Transverse colon (tissue), 4 donors: ENCODE measurements at regions not wholly inside any gene's neighbourhood (a gene's known extent, or its start where the extent isn't known, plus 50 kb on each side); places are given as distances from the start of the nearest gene placed in this dataset.
A peak's percentile ranks its signal among the peaks of the same experiment; 100 is the strongest.

Source experiments
- DNase-seq: peaks from one replicate; pipeline ENCODE4 v3.0.0-alpha.2; 2019
- H3K27ac ChIP-seq, 4 donors: fragments of 200-600 bp; sonication (generic); 2 replicates each; pipeline ENCODE4 v1.5.1; 2016 to 2018; ENCODE audit warnings: inconsistent platforms in 4 of 4
- H3K27me3 ChIP-seq: fragments of 200-600 bp; sonication (generic); 2 replicates; pipeline ENCODE4 v1.5.1; 2017; ENCODE audit warnings: inconsistent platforms
- H3K36me3 ChIP-seq, 4 donors: fragments of 200-600 bp; sonication (generic); 2 replicates each; pipeline ENCODE4 v1.5.1; 2017 to 2019; ENCODE audit warnings: inconsistent platforms in 4 of 4
- H3K4me1 ChIP-seq, 4 donors: fragments of 200-600 bp; sonication (generic); 2 replicates each; pipeline ENCODE4 v1.5.1; 2017 to 2020; ENCODE audit warnings: inconsistent platforms in 4 of 4
- H3K4me3 ChIP-seq, 4 donors: fragments of 200-600 bp; sonication (generic); 1 replicate in 1 of 4; 2 replicates in 3 of 4; pipeline versions ENCODE4 v1.5.1 to v1.6.1; 2017 to 2019; ENCODE audit warnings: inconsistent platforms in 4 of 4
- H3K9me3 ChIP-seq, 2 donors: fragments of 200-600 bp; sonication (generic); 2 replicates each; pipeline ENCODE4 v1.5.1; 2017 to 2019; ENCODE audit warnings: inconsistent platforms in 2 of 2
- CTCF ChIP-seq, 5 experiments: fragments of 200-600 bp in 3 of 5; fragments of 450-650 bp in 2 of 5; sonication (generic) in 3 of 5; IDR thresholded peaks; 1 replicate in 2 of 5; 2 replicates in 3 of 5; pipeline ENCODE4 v1.5.1; 2016 to 2017; ENCODE audit warnings: antibody characterized with exemption in 5 of 5, inconsistent platforms in 3 of 5, mild to moderate bottlenecking in 2 of 5, moderate library complexity in 1 of 5
- EP300 ChIP-seq: sonication (generic); formaldehyde crosslinking; IDR thresholded peaks from one replicate; pipeline ENCODE4 v1.6.1; 2017; ENCODE audit warnings: antibody characterized with exemption, low read depth
- POLR2A ChIP-seq: fragments of 450-650 bp; IDR thresholded peaks from one replicate; pipeline ENCODE4 v1.6.1; 2016; ENCODE audit warnings: antibody characterized with exemption, mild to moderate bottlenecking, moderate library complexity
- POLR2AphosphoS5 ChIP-seq, 3 donors: sonication (generic); formaldehyde crosslinking; IDR thresholded peaks; one replicate each; pipeline ENCODE4 v1.6.1; 2016; ENCODE audit warnings: antibody characterized with exemption in 3 of 3
- WGBS, 2 donors: methylation state at CpG; one replicate each; pipeline ENCODE4 v1.1.5; 2018; ENCODE audit warnings: low coverage in 1 of 2; 5-methylcytosine and 5-hydroxymethylcytosine counted together
- in situ Hi-C, 4 donors: fragments of 200-750 bp; cut with MboI; loops; one replicate each; pipeline versions ENCODE4 v1.15.0 to v1.15.1; 2017; ENCODE audit warnings: low sequenced_read_pairs in 3 of 4, low pct_ligation_motif_present in 1 of 4, low pct_unique_long_range_greater_than_20kb in 1 of 4
- intact Hi-C: fragments of 100-400 bp; cut with DNase I; formaldehyde crosslinking; loops from one replicate; pipeline ENCODE4 v1.15.1; 2023; ENCODE audit warnings: low total_unique reads

DNA sequence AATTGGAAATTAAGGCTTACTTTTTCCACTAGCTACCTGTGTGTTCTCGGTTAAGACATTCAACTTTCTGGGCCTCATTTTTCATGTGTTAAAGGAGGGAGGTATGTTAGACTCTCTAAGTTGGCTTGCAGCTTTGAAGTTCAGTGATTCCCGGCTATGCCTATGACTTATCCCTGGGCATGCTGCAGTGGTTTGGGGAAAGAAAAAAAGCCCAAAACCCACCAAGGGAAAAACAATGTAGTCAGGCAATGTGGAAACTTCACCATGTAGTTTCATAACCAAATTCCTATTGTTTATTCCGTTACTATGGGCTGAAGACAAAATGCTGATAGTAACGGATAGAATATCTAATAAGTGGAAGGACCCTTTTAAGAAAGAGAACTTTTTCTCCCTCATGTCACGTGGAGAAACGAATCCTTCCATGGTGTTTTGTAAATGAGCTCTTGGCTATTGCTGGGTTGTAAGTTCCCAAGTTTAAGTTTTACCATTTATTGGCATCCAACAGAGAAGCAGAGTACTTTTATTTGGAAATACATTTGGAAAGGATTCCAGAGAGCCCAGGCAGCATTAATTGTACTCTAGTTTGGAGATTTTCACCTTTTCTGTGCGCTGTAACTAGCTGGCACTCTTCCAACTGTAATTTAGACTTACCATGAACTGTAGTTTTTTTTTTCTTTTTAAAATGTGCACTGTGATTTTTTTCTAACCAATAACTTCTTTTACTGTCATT lies 84.9 kb upstream of the MPDZ start:
- Histone ChIP-seq H3K9me3 (no peaks in the 10 kb centered on the region), H3K27ac (no peak overlapping the region), H3K27me3 (no peaks in the 10 kb centered on the region), H3K4me3 (no peak overlapping the region), H3K4me1 (no peaks in the 10 kb centered on the region), H3K36me3 (no peaks in the 10 kb centered on the region)
- 57 to 68% methylated on average over 7 of the region's 7 CpGs for WGBS, 2 donors
- in situ Hi-C loops (no loop called here), intact Hi-C loops (no loop called here)
- TF ChIP-seq CTCF (IDR thresholded peaks at IDR 0.05) (no peak), POLR2A (no peak), POLR2AphosphoS5 (IDR thresholded peaks at IDR 0.05) (no peak)
- no peak for DNase-seq

DNA sequence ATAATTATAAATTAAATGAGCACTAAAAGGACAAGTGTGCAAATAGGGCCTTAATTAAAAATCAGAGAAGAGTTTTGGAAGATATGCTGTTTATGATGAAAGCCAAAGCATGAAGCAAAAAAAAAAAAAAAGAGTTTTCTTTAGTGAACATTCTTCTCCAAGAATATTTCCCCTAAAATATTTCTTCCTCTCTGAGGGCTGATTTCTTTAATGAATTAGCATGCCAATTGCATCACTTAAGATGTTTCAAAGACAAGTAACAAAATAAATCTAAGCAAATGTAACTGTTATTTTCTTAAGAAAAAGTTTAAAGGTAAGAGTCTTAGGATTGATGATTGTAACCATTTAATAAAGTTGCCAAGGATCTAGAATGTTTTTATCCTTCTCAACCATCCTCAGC lies 81.6 kb upstream of the MPDZ start:
- intact Hi-C loops (no loop called here), in situ Hi-C loops (no loop called here)
- Histone ChIP-seq H3K36me3 (no peaks in the 10 kb centered on the region), H3K4me3 (no peak overlapping the region), H3K9me3 (no peaks in the 10 kb centered on the region), H3K4me1 (peaks cover 0 to 4% (median 0%) of the 10 kb centered on the region in 4 donors), H3K27me3 (no peaks in the 10 kb centered on the region), H3K27ac (no peak overlapping the region)
- DNase-seq: no peak
- no peak for TF ChIP-seq EP300

- no peaks in the 10 kb centered on the region for H3K27me3 ChIP-seq
- intact Hi-C loops (no loop called here), in situ Hi-C loops (no loop called here)
- peaks cover 0 to 4% (median 0%) of the 10 kb centered on the region in 4 donors for H3K4me1 ChIP-seq
- no peaks in the 10 kb centered on the region for H3K9me3 ChIP-seq
- no peak for TF ChIP-seq EP300
- no peak overlapping the region for H3K4me3 ChIP-seq
- H3K36me3 ChIP-seq: no peaks in the 10 kb centered on the region
- no peak overlapping the region for H3K27ac ChIP-seq
- no peak for DNase-seq
Measured at GRCh38 chr9:13360188-13360587, 80.7 kb upstream of the MPDZ start.

DNA sequence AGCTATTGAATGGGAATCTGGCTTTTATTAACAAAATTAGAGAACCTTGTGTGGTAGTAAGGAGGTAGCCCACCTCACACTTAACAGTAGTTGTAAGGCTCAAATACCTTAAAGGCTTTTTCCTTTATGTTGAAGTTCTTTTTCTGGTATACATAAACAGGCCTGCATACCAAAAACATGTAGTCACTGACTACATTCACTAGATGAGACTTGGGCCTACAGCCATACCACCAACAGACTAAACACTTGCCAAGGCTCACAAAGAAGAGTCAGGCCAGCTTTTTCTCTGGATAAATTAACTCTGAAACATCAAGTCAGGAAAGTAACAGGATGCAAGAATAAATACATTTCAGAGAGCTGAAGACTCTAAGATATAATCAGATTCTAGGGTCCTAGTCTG lies 78.6 kb upstream of the MPDZ start:
- Histone ChIP-seq H3K4me3 (no peak overlapping the region), H3K4me1 (peaks cover 0 to 4% (median 0%) of the 10 kb centered on the region in 4 donors), H3K9me3 (no peaks in the 10 kb centered on the region), H3K27me3 (no peaks in the 10 kb centered on the region), H3K36me3 (no peaks in the 10 kb centered on the region), H3K27ac (peak overlapping the region in 1 of 4 donors; percentile 5)
- DNase-seq: no peak
- in situ Hi-C loops: no loop called here
- intact Hi-C loops: no loop called here
- no peak for TF ChIP-seq EP300
- no peak for TF ChIP-seq POLR2AphosphoS5 (IDR thresholded peaks at IDR 0.05)
- no peak for TF ChIP-seq CTCF (IDR thresholded peaks at IDR 0.05)
- TF ChIP-seq POLR2A: no peak

- WGBS, 2 donors: 59 to 72% methylated on average over 1 to 2 of the region's 2 CpGs
- no peak overlapping the region for H3K27ac ChIP-seq
- peaks cover 0 to 4% (median 0%) of the 10 kb centered on the region in 4 donors for H3K4me1 ChIP-seq
- no peaks in the 10 kb centered on the region for H3K9me3 ChIP-seq
- H3K36me3 ChIP-seq: no peaks in the 10 kb centered on the region
- no peak overlapping the region for H3K4me3 ChIP-seq
- intact Hi-C loops (no loop called here), in situ Hi-C loops (no loop called here)
- H3K27me3 ChIP-seq: no peaks in the 10 kb centered on the region
- no peak for DNase-seq
- TF ChIP-seq EP300: no peak
- TF ChIP-seq CTCF (IDR thresholded peaks at IDR 0.05): no peak
- no peak for TF ChIP-seq POLR2A
- TF ChIP-seq POLR2AphosphoS5 (IDR thresholded peaks at IDR 0.05): no peak
Measured at GRCh38 chr9:13354733-13355132, 75.2 kb upstream of the MPDZ start.
